DMS79 treated with DMSO at 0.1 percent for 48 hours (cell line): ENCODE measurements at regions not wholly inside any gene's neighbourhood (a gene's known extent, or its start where the extent isn't known, plus 50 kb on each side); places are given as distances from the start of the nearest gene placed in this dataset.
"Not testable (repeated sequence)": the region's sequence is repeated elsewhere in the genome, so short reads cannot be mapped to it uniquely, and the experiment has no call there.

Source experiments
- DNase-seq: peaks from one replicate; lab custom pipeline; 2025; lab: John Stamatoyannopoulos, UW

DNA sequence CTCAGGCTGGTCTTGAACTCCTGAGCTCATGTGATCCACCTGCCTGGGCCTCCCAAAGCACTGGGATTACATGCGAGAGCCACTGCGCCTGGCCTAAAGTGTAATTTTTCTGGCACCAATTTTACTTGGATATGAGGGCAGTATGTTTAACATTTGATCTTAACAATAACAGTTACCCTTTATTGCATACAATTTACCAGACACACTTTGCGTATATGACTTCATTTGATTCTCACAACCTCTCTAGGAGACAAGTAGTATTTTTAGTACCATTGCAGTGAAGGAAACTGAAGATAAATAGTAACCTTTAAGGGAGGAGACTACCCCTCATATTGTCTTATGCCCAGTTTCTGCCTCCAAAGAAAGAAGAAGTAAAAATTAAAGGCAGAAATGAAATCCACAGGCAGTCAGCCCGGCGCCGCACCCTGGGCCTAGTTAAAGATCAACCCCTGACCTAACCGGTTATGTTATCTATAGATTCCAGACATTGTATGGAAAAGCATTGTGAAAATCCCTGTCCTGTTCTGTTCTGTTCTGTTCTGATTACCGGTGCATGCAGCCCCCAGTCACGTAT is 54.0 kb downstream of the CYP26A1 start:
- DNase-seq = not testable (repeated sequence)

DNA sequence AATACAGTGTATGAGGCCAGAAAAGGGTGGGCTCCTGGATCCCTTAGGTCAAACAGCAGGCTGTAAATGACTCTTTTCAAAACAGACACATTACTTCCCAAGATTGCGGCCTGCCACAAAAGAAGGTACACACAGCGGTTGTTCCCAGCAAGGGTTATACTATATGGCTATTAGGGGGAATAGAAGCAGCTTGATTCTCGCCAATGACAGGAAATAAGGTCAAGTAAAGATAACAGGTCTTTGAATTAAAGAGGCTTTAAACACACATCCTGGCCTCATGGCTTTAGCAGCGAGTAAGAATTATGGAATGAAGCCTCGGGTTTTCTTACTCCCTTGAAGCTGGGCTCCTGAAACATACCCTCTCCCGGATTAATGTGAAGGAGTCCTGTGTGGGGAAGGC is 58.3 kb downstream of the CYP26A1 start:
- no peak for DNase-seq

DNA sequence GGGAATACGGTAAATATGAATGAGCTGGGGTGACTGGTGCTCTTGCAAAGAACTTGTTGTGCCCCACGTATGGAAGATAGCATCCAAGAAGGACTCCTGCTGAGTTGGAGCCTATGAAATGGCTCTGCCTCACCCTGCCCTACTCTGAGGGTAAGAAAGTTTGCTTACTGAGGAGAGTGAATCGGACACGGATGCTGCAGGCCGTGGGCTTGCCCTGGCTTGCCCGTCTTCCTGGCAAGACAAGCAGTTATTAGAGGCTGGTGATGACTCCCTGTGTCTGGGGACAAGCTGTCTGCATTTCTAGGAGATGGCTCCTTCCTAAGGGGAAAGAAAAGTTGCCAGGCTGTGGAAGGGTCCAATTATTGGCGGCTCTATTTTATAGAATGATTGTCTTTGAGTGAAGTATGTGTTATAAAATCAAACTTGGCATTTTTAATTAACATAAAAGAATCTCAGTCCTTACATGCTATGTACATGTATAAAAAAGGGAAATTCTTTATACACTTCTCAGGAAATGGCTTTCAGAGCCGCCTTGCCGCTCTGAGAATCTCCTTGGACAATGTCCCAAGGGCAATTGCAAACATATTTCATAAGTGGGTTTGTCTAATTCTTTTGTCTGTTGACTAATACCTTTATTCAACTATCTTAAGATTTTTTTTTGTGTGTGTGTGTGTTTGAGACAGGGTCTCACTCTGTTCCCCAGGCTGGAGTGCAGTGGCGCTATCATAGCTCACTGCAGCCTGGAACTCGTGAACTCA is 64.6 kb downstream of the CYP26A1 start:
- peak; percentile 1 for DNase-seq

DNA sequence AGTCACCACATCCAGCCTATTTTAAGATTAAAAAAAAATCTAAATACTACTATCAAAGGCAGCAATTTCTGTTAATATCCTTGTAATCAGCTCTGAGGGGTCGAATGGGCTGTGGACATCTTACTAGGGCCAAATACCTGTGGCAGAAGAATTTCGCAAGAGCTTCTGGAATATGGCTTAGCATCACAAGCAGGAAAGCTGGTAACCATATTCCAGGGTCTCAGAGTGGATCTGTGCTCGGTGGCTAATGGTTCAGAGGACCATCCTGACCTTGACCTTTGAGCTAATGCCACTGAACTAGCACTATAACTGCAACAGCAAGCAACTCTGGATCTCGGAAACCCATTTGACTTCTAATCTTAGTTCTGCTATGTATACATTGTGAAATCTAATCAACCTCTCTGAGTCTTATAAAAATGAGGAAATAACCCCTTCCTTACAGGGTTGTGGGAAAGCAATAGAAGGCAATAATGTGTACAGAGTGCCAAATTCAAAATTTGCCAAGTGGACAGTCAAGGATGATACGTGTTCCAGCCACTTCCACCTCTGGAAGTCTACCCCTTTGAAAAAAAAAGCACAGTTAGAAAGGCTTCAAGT is 65.5 kb downstream of the CYP26A1 start:
- no peak for DNase-seq

DNA sequence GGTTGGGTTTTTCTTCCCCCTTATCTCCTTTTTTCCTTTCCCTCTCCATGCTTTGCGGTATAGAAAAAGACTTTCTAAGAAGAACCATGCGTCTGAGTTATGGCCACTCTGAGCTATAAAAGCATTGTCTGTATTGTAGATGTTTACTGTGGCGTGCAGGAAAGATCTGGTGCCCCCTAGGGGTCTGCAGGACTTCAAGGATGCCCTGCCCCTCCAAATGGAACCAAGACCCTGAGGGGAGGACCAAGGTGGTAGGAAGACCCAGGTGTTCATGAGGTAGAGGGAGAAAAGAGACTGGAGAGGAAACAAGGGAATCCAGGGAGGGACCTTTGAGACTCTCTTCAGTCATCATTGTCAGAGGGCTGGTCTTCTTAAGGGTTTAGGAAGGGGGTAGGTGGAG is 68.8 kb downstream of the CYP26A1 start:
- DNase-seq = no peak

DNA sequence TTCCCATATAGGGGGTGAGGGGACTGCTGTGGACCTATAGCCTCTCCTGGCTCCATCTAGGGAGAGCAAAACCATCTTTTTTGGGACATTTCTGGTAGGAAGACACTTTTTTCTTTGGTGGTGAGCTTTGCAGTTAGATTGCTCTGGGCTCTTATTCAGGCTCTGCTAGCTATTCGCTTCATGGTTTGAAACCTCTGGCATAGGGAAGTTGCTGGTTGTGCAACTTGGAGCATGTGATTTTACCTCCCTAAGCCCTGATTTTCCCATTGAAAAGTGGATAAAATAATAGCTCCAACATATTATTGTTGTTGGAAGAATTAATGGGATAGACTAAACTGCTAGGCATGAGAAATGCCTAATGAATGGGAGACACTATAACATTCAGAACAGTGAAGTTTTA is 69.6 kb downstream of the CYP26A1 start:
- DNase-seq = no peak

DNA sequence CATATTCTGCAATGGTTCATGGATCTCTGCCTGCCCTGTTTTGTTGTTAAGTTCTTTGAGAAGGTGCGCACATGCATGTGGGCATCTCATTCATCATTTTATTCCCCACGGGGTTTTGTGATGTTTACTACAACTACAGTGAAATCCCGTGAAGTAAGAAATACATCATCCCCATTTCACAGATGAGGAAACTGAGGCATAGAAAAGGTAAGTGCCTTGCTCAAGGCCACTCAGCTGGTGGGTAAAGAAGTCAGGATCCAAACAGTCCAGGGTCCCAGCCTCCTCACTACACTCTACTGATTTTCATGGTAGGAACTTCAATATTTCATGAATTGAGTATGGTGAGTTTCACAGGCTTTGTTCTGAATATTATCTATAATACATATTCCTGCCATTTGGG is 72.6 kb downstream of the CYP26A1 start:
- DNase-seq = no peak

DNA sequence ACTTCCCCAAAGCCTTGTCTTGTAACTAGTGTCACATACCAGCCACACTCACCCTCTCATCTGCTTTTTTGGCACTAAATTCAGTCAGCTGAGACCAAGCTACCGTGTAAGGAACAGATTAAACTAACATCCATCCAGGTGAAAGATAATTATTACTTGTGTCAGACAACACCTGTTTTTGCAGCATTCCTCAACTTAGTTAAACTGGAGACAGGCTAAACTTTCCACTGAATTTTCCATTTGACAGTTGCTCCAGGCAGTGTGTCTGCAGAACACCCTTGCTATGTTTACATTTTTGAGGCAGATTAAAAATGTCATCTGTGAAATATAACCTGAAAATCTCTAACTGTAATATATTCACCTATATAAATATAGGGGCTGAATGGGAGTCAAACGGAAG is 73.6 kb downstream of the CYP26A1 start:
- DNase-seq = no peak

DNA sequence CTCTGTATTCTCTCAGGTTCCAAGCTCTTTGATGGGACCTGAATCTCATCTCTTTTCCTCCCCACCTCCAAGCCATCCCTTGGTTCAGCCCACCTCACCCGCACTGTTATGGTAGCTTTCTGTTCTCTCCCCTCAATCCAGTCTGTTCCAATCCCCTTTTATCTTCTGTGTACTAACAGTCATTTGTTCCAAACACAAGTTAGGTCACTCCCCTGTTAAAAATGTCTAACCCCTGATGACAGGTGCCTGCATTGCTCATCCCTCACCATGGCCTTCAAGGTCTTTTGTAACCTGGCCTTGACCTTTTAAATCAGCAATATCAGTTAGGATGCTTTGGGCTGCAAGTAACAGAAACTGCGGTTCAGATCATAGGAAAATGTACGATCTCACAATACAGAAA is 74.8 kb downstream of the CYP26A1 start:
- DNase-seq = no peak

DNA sequence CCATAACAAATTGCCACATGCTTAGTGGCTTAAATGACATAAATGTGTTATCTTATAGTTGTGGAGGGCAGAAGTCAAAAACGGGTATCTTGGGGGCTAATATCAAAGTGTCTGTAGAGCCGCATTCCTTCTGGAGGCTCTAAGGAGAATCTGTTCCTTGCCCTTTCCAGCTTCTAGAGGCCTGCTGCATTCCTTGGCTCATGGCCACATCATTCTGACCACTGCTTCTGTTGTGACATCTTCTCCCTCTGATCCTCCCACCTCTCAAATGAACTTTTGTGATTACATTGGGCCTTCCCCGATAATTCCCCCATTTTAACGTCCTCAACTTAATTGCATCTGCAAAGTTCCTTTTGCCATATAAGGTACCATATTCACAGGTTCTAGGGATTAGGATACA is 76.1 kb downstream of the CYP26A1 start:
- DNase-seq = no peak

DNA sequence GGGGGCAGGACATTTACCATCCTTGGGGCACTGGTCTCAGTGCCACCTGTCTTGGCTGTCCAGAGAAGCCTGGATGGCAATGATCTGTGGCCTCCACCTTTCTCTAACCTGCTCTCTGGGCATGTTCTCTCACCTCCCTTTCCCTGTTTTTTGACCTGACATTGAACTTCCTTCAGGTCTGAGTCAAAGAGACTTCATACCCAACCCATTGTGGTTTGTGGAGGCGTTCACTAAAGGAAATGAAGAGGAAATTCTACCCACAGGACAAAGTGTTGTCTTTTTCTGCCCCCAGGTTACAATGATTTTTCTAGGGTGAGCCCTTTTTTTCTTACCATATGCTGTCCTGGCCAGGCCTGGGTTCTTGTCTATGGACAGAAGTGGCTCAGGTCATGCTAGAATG is 76.6 kb downstream of the CYP26A1 start:
- DNase-seq = no peak

DNA sequence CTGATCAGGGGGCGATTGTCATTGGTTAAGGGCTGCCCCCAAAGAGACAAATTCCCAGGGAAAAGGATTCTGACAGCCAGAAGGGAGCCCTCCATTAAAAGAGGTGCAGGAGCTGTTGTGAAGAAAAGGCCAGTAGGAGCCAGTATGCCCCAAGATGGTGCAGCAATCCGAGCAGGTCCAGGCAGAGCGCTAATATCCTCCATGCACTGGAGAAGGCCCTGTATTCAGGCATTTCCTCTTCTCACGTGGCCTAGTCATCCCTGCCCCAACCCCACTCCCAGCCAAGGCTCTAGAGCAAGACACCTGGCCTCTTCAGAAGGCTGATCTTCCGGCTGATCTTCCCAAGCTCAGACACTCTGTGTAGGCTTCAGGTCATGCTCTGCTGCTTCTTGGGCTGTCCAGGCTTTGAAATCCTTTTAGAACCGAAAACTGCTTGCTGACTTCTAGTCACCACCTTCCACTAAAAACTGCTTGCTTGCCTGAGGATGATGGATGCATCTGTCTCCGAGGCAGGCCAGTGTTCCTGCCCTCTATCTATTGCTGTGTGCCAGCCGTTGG is 77.4 kb downstream of the CYP26A1 start:
- DNase-seq = no peak

DNA sequence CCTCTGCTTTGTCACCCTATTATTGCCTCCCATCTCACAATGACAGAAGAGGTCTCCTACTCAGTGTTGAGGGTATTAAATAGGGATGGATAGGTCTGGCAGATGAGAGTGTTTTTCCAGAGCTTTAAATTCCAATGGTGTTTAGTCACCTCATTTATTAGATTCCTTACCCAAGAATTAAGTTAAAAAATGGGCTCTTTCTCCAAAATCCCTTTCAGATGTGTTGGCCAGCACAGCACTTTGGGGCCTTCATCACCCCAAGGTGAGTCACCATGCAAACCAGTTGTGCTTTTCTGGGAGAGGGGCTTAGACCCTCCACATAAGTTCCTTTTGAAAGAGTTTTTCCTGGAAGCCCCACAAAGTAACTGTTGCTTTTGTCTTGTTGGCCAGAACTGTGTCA is 78.4 kb downstream of the CYP26A1 start:
- DNase-seq = no peak

DNA sequence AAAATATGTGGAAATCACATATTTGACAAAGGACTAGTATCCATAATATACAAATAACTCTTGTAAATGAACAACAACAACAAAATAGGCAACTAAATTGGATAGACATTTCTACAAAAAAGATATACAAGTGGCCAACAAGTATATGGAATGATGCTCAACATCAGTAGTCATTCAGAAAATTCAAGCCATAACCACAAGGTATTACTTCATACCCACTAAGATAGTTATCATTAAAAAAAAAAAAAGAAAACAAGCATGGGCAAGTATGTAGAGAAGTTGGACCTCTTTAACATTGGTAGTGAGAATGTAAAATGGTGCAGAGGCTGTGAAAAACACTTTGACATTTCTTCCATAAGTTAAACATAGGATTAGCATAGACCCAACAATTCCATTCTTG is 80.8 kb downstream of the CYP26A1 start:
- DNase-seq = no peak

DNA sequence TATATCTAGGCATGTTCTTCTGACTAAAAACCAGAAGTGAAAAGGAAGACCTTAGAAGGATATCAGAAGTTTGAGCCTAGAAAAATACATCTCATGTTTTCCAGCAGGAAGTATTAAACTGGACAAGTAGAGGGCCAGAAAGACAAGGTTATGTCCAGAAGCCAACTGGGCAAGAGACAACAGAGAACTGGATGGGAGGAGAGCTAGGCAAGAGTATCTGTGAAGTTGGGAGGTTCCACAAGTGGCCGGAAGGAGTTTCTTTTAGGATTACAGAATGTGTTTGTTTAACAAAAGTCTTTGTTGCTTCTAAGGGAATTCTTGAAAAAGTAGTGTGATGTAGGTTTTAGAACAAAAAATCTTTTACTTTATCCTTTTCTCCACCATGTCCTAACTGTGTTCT is 86.4 kb downstream of the CYP26A1 start:
- DNase-seq = no peak

DNA sequence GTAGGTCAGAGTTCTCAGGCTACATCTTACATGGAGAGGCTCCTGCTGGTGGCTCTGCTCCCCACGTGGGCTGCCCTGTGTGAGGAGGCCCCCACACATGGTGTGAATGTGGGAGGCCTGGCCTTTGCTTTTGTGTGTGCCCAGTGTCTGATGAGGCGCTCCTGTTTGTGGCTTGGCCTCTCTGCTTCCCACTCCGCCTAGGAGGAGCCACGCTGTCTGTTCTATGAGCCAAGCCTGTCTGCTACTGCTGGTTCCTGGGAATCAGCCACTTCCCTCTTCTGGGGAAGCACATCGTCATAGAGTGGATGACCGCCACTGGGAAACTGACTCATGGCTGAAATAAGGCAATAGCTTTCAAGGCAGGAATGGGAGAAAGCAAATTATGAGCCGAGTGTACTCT is 87.1 kb downstream of the CYP26A1 start:
- no peak for DNase-seq

DNA sequence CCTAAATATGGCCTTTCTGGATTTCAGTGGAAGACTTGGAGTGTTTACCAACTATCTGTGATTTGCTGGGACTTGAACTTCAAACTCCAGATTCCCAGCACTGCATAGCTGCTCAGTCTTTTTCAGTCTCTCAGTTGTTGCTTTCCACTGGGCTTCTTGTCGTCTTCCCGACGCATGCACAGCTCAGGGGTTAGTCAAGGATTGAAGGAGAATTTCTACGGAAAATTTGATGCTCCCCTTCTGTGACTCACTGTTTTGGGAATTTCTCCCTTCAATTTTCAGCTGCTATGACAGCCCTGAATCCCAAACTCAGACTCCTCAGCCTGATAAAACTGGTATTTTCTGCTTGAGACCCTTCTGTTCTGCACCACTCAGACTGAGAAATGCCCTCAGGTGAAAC is 91.7 kb downstream of the CYP26A1 start:
- DNase-seq = no peak

DNA sequence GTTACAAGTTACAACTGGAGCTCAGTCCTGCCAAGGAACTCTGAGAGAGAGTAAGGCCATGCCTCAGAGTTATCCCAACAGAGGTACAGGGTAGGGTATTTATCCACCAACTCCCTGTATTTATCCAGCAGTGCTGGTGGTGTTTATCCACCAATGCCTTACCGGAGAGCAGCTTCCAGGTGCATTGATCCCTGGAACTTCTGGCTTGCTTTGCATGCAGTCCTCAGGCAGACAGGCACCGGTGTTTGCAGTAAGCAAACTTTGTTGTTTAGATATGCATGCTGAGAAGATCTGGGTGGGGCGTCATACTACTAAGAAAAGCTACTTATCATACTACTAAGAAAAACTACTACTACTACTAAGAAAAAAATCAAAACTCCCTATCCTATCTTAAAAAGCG is 92.4 kb downstream of the CYP26A1 start:
- DNase-seq = no peak

DNA sequence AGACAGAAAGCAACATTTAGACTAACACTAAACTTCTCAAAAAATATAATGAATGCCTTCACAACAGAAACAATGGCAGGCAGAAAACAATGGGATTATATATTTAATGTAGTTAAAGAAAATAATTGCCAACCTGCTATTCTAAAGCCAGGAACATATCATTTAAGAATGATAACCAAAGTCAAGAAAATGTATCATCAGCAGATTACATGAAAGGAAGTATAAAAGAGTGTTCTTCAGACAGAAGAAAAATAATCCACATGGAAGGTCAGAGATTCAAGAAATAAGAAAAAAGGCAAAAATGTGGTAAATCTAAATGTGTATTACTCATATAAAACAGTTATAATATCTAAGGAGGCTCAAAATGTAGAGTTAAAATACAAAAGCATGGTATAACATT is 98.1 kb downstream of the CYP26A1 start:
- no peak for DNase-seq

DNA sequence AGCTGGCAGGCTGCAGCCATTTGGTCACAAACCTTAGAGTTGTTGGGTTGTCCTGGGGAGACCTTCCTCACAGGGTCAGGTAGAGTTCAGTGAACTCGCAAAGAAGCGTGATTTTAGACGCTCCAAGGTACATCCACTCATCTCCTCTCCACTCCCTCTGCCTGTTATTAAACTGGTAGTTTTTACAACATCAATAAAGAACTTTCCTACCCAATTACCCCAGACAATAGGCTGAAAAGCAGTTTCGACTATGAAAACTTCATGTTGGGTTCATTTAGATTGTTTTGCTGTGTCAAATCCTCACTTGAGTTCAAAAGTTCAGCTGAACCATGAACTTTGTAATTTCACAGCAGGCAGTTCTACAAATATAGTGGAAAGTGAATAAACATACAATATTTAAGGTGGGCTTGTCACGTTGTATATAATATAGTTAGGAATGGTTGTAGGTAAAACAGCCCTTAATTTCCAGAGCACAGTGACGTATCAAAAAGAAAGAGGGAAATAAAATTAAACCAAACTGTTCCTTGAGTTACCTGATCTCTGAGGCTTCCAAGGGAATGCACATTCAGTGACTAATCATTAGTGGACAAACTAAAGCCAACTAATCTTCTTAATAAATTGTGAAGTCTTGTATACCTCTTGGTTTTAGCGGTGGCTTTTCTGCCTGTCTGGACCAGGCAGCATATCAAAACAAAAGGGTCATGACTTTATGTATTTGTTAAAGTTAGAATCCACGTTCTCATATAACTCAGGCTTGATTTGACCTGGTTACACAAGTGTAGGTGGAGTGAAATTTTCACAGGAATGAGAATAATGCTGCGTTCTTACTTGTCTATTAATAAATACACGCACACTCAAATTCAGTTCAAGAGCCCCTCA is 100.5 kb downstream of the CYP26A1 start:
- DNase-seq = no peak

DNA sequence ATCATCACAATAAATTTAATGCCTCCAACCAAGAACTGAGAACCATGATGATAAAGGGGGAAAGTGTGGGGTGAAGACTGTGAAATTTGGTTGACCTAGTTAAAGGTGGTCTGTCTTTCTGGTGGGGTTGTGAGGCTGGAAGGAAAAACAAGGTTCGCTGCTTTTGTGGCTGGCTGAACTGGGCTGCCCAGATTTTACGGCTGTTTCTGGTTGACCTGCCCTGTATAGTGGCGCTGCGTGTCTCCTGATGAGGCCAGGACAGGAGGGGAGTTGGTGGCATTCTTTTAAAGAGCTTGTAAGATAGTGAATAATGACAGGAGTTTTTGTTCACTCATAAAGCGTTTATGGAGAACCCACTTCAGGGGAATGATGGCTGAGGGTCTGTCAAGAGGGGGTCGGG is 101.8 kb downstream of the CYP26A1 start:
- no peak for DNase-seq

DNA sequence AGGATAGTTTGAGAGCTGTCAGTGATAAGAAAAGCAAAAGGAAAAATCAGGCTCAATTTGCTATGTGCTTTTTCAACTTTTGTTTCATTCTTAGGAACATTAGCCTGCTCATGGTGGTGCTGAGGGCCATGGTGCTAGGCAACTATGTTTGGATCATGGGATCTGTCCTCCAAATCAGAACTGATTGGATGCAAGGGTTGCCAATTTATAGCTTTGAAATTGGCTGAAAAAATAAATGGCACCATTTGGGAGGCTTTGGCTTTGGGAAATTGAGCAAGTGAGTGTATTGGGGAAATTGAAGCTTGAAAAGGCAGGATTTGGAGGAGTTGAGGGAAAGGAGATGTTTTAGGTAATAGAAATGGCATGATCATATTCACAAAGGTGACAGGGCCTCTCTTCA is 103.8 kb downstream of the CYP26A1 start:
- DNase-seq = no peak
